Thyroid gland (tissue), 4 donors: ENCODE measurements at regions not wholly inside any gene's neighbourhood (a gene's known extent, or its start where the extent isn't known, plus 50 kb on each side); places are given as distances from the start of the nearest gene placed in this dataset.

ENCODE experiments used
- CTCF ChIP-seq, 6 experiments: fragments of 200-600 bp in 3 of 6; fragments of 450-650 bp in 3 of 6; sonication (generic) in 3 of 6; IDR thresholded peaks; one replicate each; pipeline ENCODE4 v1.5.1; 2016 to 2019; ENCODE audit warnings: antibody characterized with exemption in 6 of 6, mild to moderate bottlenecking in 2 of 6, inconsistent platforms in 1 of 6, moderate library complexity in 1 of 6
- POLR2A ChIP-seq, 2 donors: fragments of 450-650 bp; IDR thresholded peaks; one replicate each; pipeline ENCODE4 v1.6.1; 2017; ENCODE audit warnings: antibody characterized with exemption in 2 of 2, mild to moderate bottlenecking in 2 of 2, moderate library complexity in 1 of 2

- TF ChIP-seq CTCF (IDR thresholded peaks at IDR 0.05) (no peak), POLR2A (IDR thresholded peaks at IDR 0.05) (no peak)
These were observed 289.4 kb downstream of the ZEB2 start for GRCh38 chr2:144230448-144231085.
